Cardiac septum (tissue), 1 donor: ENCODE measurements at regions not wholly inside any gene's neighbourhood (a gene's known extent, or its start where the extent isn't known, plus 50 kb on each side); places are given as distances from the start of the nearest gene placed in this dataset.

ENCODE experiments used
- DNase-seq: peaks from one replicate; pipeline ENCODE4 v3.0.0-alpha.2; 2020; ENCODE audit warnings: low spot score
- intact Hi-C: fragments of 100-400 bp; cut with DNase I; formaldehyde crosslinking; loops from one replicate; pipeline ENCODE4 v1.14.0; 2022
- donor health status: DM: no; HTN: no; CAD: no.

- DNase-seq = no peak
- intact Hi-C loops = no loop called here
Measured at GRCh38 chr12:84807249-84807648, 105.3 kb downstream of the SLC6A15 start.

- DNase-seq = no peak
- intact Hi-C loops = no loop called here
Measured at GRCh38 chr12:84805474-84805858, 107.1 kb downstream of the SLC6A15 start.

GRCh38 chr12:84804691-84805473 lies 107.7 kb downstream of the SLC6A15 start:
- intact Hi-C loops = no loop called here
- DNase-seq = no peak

- DNase-seq = no peak
- intact Hi-C loops = no loop called here
Measured at GRCh38 chr12:84803661-84804060, 108.9 kb downstream of the SLC6A15 start.

GRCh38 chr12:84802161-84802560 lies 110.4 kb downstream of the SLC6A15 start:
- DNase-seq = no peak
- intact Hi-C loops = no loop called here

GRCh38 chr12:84793558-84794367 lies 118.8 kb downstream of the SLC6A15 start:
- intact Hi-C loops = no loop called here
- no peak for DNase-seq

GRCh38 chr12:84791444-84791843 lies 121.2 kb downstream of the SLC6A15 start:
- intact Hi-C loops = no loop called here

GRCh38 chr12:84789184-84789583 lies 123.4 kb downstream of the SLC6A15 start:
- no peak for DNase-seq
- intact Hi-C loops = no loop called here

More at GRCh38 chr12:84791444-84791843, 121.2 kb downstream of the SLC6A15 start:
- DNase-seq = no peak

- intact Hi-C loops = no loop called here
- DNase-seq = no peak
Measured at GRCh38 chr12:84787253-84787652, 125.3 kb downstream of the SLC6A15 start.

- DNase-seq = no peak
- intact Hi-C loops = no loop called here
Measured at GRCh38 chr12:84786622-84787021, 126.0 kb downstream of the SLC6A15 start.

GRCh38 chr12:84785951-84786350 lies 126.6 kb downstream of the SLC6A15 start:
- DNase-seq = no peak
- intact Hi-C loops = no loop called here

GRCh38 chr12:84785281-84785680 lies 127.3 kb downstream of the SLC6A15 start:
- no peak for DNase-seq
- intact Hi-C loops = no loop called here

GRCh38 chr12:84779169-84779568 lies 133.4 kb downstream of the SLC6A15 start:
- intact Hi-C loops = no loop called here
- DNase-seq = no peak

- DNase-seq = no peak
- intact Hi-C loops = no loop called here
Measured at GRCh38 chr12:84772281-84772680, 140.3 kb downstream of the SLC6A15 start.

GRCh38 chr12:84767079-84767478 lies 145.5 kb downstream of the SLC6A15 start:
- no peak for DNase-seq
- intact Hi-C loops = no loop called here

GRCh38 chr12:84766375-84766774 lies 146.2 kb downstream of the SLC6A15 start:
- DNase-seq = no peak
- intact Hi-C loops = no loop called here

GRCh38 chr12:84764001-84764400 lies 148.6 kb downstream of the SLC6A15 start:
- DNase-seq = no peak
- intact Hi-C loops = no loop called here

GRCh38 chr12:84763107-84763506 lies 149.5 kb downstream of the SLC6A15 start:
- intact Hi-C loops = no loop called here
- DNase-seq = no peak

- DNase-seq = no peak
- intact Hi-C loops = no loop called here
Measured at GRCh38 chr12:84760091-84760865, 152.3 kb downstream of the SLC6A15 start.

GRCh38 chr12:84757978-84758377 lies 154.6 kb downstream of the SLC6A15 start:
- no peak for DNase-seq
- intact Hi-C loops = no loop called here
